Lower leg skin (tissue), 3 donors: ENCODE measurements at regions not wholly inside any gene's neighbourhood (a gene's known extent, or its start where the extent isn't known, plus 50 kb on each side); places are given as distances from the start of the nearest gene placed in this dataset.

Experiments
- CTCF ChIP-seq, 3 donors: fragments of 450-650 bp; IDR thresholded peaks; one replicate each; pipeline ENCODE4 v1.5.1; 2016; ENCODE audit warnings: antibody characterized with exemption in 3 of 3, mild to moderate bottlenecking in 3 of 3, moderate library complexity in 2 of 3
- POLR2A ChIP-seq, 2 donors: fragments of 450-650 bp; IDR thresholded peaks; one replicate each; pipeline ENCODE4 v1.6.1; 2016 to 2017; ENCODE audit warnings: antibody characterized with exemption in 2 of 2, mild to moderate bottlenecking in 1 of 2, moderate library complexity in 1 of 2

- TF ChIP-seq CTCF (IDR thresholded peaks at IDR 0.05) (no peak), POLR2A (IDR thresholded peaks at IDR 0.05) (no peak)
Measured at GRCh38 chr4:12579172-12579571, 905.0 kb downstream of the RAB28 start.
